HepG2 (cell line): ENCODE measurements at regions not wholly inside any gene's neighbourhood (a gene's known extent, or its start where the extent isn't known, plus 50 kb on each side); places are given as distances from the start of the nearest gene placed in this dataset.

Source experiments
- BRCA1 ChIP-seq: sonication (generic); formaldehyde crosslinking; IDR thresholded peaks from 2 replicates; pipeline ENCODE4 v1.4.0; 2020; ENCODE audit warnings: missing genetic modification reagents
- EP300 ChIP-seq, 3 experiments: sonication (generic) in 1 of 3; formaldehyde crosslinking in 1 of 3; IDR thresholded peaks; 2 replicates each; pipeline versions ENCODE4 v1.5.1 to v1.6.1; 2011 to 2020; ENCODE audit warnings: low read depth in 2 of 3, low read length in 2 of 3, borderline replicate concordance in 1 of 3, improper control_type of control experiment in 1 of 3, mild to moderate bottlenecking in 1 of 3, missing genetic modification reagents in 1 of 3, moderate library complexity in 1 of 3
- GLI4 ChIP-seq: sonication (generic); formaldehyde crosslinking; IDR thresholded peaks from 2 replicates; pipeline ENCODE4 v1.5.1; 2020; ENCODE audit warnings: missing genetic modification reagents, mild to moderate bottlenecking, moderate library complexity, borderline replicate concordance
- GLMP ChIP-seq: sonication (generic); formaldehyde crosslinking; IDR thresholded peaks from 2 replicates; pipeline ENCODE4 v1.9.0; 2021; ENCODE audit warnings: missing genetic modification reagents, mild to moderate bottlenecking, borderline replicate concordance
- KDM1A ChIP-seq: IDR thresholded peaks from 2 replicates; pipeline ENCODE4 v1.6.1; 2016; ENCODE audit warnings: missing compliant biosample characterization
- MAX ChIP-seq: IDR thresholded peaks from 2 replicates; pipeline ENCODE4 v1.6.1; 2012; ENCODE audit warnings: inconsistent platforms
- MED8 ChIP-seq: sonication (generic); formaldehyde crosslinking; IDR thresholded peaks from 2 replicates; pipeline ENCODE4 v1.8.1; 2023; ENCODE audit warnings: mild to moderate bottlenecking, missing genetic modification reagents; ENCODE audit not compliant: insufficient replicate concordance
- POLR2AphosphoS5 ChIP-seq: IDR thresholded peaks from 2 replicates; pipeline ENCODE4 v1.6.1; 2012; ENCODE audit warnings: low read depth, low read length
- PRDM10 ChIP-seq: sonication (generic); formaldehyde crosslinking; IDR thresholded peaks from 2 replicates; pipeline ENCODE4 v1.4.0; 2020; ENCODE audit warnings: low read depth, missing genetic modification reagents
- SRF ChIP-seq: IDR thresholded peaks from 2 replicates; pipeline ENCODE4 v1.6.1; 2011; ENCODE audit warnings: mild to moderate bottlenecking, low read depth, low read length, moderate library complexity
- TCF12 ChIP-seq, 2 experiments: fragments of 450-650 bp in 1 of 2; sonication (generic) in 1 of 2; formaldehyde crosslinking in 1 of 2; IDR thresholded peaks; 2 replicates each; pipeline versions ENCODE4 v1.6.1 to v1.8.0; 2017 to 2022; ENCODE audit warnings: antibody characterized with exemption in 1 of 2, mild to moderate bottlenecking in 1 of 2, missing genetic modification reagents in 1 of 2, moderate library complexity in 1 of 2
- ZNF331 ChIP-seq: sonication (generic); formaldehyde crosslinking; IDR thresholded peaks from 2 replicates; pipeline ENCODE4 v1.4.0; 2020; ENCODE audit warnings: missing genetic modification reagents
- ZNF652 ChIP-seq: IDR thresholded peaks from 2 replicates; pipeline ENCODE4 v1.6.1; 2016; ENCODE audit warnings: low read depth, borderline replicate concordance

- TF ChIP-seq BRCA1 (CRISPR knock-in tag) (no peak), POLR2AphosphoS5 (no peak), ZNF652 (CRISPR knock-in tag) (no peak), SRF (no peak), GLI4 (CRISPR knock-in tag) (no peak), KDM1A (CRISPR knock-in tag) (no peak), MED8 (no peak), MAX (no peak), ZNF331 (CRISPR knock-in tag) (no peak), EP300 (IDR thresholded peaks at IDR 0.05; ENCODE audit: low read depth in 2 of 2, low read length in 2 of 2) (no peak), EP300 (CRISPR knock-in tag; IDR thresholded peaks at IDR 0.05; ENCODE audit: borderline replicate concordance) (no peak), TCF12 (IDR thresholded peaks at IDR 0.05) (no peak), TCF12 (CRISPR knock-in tag; IDR thresholded peaks at IDR 0.05) (no peak), GLMP (CRISPR knock-in tag) (no peak), PRDM10 (CRISPR knock-in tag) (no peak)
Observed at GRCh38 chr13:60924856-60925255, 490.8 kb downstream of the PCDH20 start.
